Tibial artery (tissue), 4 donors: ENCODE measurements at regions not wholly inside any gene's neighbourhood (a gene's known extent, or its start where the extent isn't known, plus 50 kb on each side); places are given as distances from the start of the nearest gene placed in this dataset.

Source experiments
- DNase-seq, 2 donors: peaks; one replicate each; pipeline ENCODE4 v3.0.0-alpha.2; 2019
- H3K27ac ChIP-seq, 2 donors: fragments of 200-600 bp; sonication (generic) in 1 of 2; 1 replicate in 1 of 2; 2 replicates in 1 of 2; pipeline ENCODE4 v1.5.1; 2018 to 2019; ENCODE audit warnings: mild to moderate bottlenecking in 1 of 2
- H3K27me3 ChIP-seq, 2 donors: fragments of 200-600 bp; sonication (generic) in 1 of 2; one replicate each; pipeline versions ENCODE4 v1.5.1 to v1.6.0; 2016 to 2019
- H3K36me3 ChIP-seq, 3 donors: fragments of 200-600 bp; sonication (generic) in 2 of 3; one replicate each; pipeline ENCODE4 v1.5.1; 2016 to 2019; ENCODE audit warnings: mild to moderate bottlenecking in 2 of 3
- H3K4me1 ChIP-seq, 4 donors: fragments of 200-600 bp; sonication (generic) in 2 of 4; 1 replicate in 3 of 4; 2 replicates in 1 of 4; pipeline ENCODE4 v1.5.1; 2016 to 2019
- H3K4me3 ChIP-seq, 2 donors: fragments of 200-600 bp; sonication (generic) in 1 of 2; 1 replicate in 1 of 2; 2 replicates in 1 of 2; pipeline ENCODE4 v1.5.1; 2018 to 2019; ENCODE audit warnings: mild to moderate bottlenecking in 2 of 2
- H3K9me3 ChIP-seq, 3 donors: fragments of 200-600 bp; sonication (generic) in 1 of 3; one replicate each; pipeline ENCODE4 v1.5.1; 2016 to 2019
- intact Hi-C: fragments of 100-400 bp; cut with DNase I; formaldehyde crosslinking; loops from one replicate; pipeline ENCODE4 v1.15.0; 2023; ENCODE audit warnings: low total_unique reads
- TF ChIP-seq, protein P1 (sequence below), 2 experiments: fragments of 200-600 bp in 1 of 2; fragments of 450-650 bp in 1 of 2; IDR thresholded peaks; one replicate each; pipeline ENCODE4 v1.5.1; 2017 to 2019; ENCODE audit warnings: antibody characterized with exemption in 2 of 2, mild to moderate bottlenecking in 1 of 2, moderate library complexity in 1 of 2

DNA sequence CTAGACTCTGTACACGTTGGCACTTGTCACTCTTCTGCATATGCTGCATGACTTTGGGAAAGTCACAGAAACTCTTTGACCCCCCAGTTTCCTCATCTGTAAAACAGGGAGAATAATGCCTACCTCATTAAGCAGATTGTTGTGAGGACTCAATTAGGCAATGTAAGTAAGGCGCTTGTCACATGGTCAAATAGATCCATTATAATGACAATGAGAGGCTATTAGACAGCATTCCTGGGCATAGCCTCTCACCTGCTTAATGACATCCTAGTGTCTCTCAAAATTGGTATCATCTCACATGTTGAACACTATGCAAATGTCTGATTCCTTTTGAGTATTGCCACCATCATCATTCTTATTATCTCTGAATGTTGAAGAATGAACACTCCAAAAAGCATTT, 172.6 kb upstream of the JADE1 start:
- Histone ChIP-seq H3K4me1 (peaks cover 0 to 18% (median 12%) of the 10 kb centered on the region in 4 donors), H3K27ac (no peak overlapping the region), H3K4me3 (no peak overlapping the region), H3K36me3 (no peaks in the 10 kb centered on the region), H3K27me3 (no peaks in the 10 kb centered on the region), H3K9me3 (no peaks in the 10 kb centered on the region)
- intact Hi-C loops = no loop called here
- TF ChIP-seq, protein P1, sequence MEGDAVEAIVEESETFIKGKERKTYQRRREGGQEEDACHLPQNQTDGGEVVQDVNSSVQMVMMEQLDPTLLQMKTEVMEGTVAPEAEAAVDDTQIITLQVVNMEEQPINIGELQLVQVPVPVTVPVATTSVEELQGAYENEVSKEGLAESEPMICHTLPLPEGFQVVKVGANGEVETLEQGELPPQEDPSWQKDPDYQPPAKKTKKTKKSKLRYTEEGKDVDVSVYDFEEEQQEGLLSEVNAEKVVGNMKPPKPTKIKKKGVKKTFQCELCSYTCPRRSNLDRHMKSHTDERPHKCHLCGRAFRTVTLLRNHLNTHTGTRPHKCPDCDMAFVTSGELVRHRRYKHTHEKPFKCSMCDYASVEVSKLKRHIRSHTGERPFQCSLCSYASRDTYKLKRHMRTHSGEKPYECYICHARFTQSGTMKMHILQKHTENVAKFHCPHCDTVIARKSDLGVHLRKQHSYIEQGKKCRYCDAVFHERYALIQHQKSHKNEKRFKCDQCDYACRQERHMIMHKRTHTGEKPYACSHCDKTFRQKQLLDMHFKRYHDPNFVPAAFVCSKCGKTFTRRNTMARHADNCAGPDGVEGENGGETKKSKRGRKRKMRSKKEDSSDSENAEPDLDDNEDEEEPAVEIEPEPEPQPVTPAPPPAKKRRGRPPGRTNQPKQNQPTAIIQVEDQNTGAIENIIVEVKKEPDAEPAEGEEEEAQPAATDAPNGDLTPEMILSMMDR (IDR thresholded peaks at IDR 0.05) = no peak
- no peak for DNase-seq

DNA sequence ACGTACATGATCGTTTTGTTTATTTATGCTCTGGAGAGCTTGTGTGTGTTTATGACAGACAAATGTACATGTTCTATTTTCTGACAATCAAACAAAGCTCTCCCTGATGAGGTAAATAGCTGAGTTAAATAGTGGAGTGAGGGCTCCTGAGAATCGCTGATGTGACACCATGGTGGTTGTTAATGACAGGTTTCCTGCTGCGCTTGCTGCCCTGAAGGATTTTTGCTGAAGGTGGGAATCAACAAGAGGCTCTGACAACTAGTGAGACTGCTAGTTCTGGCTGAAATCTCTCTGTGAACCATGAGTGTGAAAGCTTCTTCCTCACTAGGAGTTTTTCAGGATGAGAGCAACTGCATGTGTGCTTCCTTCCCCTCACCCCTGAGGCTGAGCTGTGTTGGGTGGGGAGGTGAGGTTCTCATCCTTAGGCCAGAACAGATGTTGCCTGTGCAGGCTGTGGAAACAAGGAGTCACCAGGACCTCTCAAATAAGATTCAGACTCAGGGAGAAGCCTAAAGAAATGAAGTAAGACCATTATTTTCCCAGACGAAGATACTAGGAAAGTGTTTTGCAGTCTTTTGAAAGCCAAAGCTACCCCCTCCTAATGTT, 173.4 kb upstream of the JADE1 start:
- Histone ChIP-seq H3K9me3 (no peaks in the 10 kb centered on the region), H3K27ac (no peak overlapping the region), H3K36me3 (no peaks in the 10 kb centered on the region), H3K4me3 (no peak overlapping the region), H3K27me3 (no peaks in the 10 kb centered on the region), H3K4me1 (peaks cover 0 to 18% (median 12%) of the 10 kb centered on the region in 4 donors)
- no peak for DNase-seq
- TF ChIP-seq, protein P1 (IDR thresholded peaks at IDR 0.05) = no peak
- intact Hi-C loops = no loop called here

DNA sequence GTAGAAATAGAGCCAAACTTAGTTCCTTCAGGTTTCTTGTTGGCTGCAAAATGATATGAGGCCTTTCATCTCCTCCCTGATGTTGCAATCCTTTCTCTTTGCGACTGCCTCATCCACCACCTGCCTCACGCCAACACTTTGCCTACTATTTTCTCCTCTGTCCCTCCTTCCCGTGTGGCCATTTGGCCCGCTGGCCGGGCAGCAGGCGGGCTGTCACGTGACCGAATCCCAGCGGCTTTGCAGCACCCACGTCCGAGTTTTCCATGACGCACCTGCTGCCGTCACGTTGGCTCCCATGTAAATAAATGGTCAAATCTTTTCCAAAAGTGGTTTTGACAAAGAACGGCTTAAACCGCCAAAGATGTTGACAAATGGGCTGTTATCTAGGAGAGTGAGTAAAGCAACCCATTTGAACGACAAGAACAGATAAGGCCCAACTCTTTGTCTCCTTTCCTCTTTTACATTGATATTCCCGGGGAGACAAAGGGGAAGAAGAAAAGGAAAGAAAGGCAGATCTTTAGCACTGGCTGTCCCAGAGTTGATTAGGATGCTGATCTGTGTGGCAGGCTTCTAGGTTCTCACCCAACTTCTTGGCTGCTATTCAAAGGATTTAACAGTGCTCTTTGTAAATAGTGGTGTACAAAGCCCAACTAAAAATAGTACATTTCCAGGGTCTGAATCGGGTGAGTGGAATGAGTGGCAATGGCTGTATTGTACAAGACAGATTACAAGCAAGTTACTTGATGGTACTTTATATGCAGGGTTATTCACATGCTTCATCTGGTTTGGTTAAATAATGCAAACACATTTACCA, 174.2 kb upstream of the JADE1 start:
- Histone ChIP-seq H3K27ac (no peak overlapping the region), H3K4me3 (no peak overlapping the region), H3K9me3 (no peaks in the 10 kb centered on the region), H3K36me3 (no peaks in the 10 kb centered on the region), H3K27me3 (no peaks in the 10 kb centered on the region), H3K4me1 (peaks cover 0 to 15% (median 12%) of the 10 kb centered on the region in 4 donors)
- intact Hi-C loops = no loop called here
- TF ChIP-seq, protein P1 (IDR thresholded peaks at IDR 0.05) = no peak
- DNase-seq = no peak

DNA sequence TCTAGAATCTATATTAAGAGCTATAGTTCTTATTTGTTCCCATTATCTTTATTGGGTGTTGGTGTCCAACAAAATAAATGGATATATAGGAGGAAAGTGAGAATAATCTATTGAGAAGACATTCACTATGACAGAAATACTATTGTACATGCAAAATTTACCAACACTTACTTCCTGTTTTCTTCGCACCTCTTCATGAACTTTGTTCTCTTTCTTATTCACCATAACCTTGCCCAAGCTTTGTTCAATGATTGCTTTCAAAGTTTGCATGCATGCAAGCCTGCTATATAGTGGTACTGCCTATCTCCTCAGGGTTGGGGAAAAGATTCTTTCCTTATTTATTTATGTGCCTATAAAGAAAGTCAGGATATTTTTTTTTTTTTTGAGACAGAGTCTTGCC, 176.4 kb upstream of the JADE1 start:
- TF ChIP-seq, protein P1 (IDR thresholded peaks at IDR 0.05) = no peak
- no peak overlapping the region for H3K27ac ChIP-seq
- no peak overlapping the region for H3K4me3 ChIP-seq
- H3K4me1 ChIP-seq = peaks cover 0 to 3% (median 0%) of the 10 kb centered on the region in 4 donors
- DNase-seq = no peak
- no peaks in the 10 kb centered on the region for H3K36me3 ChIP-seq
- no peaks in the 10 kb centered on the region for H3K27me3 ChIP-seq
- no peaks in the 10 kb centered on the region for H3K9me3 ChIP-seq
- intact Hi-C loops = no loop called here

DNA sequence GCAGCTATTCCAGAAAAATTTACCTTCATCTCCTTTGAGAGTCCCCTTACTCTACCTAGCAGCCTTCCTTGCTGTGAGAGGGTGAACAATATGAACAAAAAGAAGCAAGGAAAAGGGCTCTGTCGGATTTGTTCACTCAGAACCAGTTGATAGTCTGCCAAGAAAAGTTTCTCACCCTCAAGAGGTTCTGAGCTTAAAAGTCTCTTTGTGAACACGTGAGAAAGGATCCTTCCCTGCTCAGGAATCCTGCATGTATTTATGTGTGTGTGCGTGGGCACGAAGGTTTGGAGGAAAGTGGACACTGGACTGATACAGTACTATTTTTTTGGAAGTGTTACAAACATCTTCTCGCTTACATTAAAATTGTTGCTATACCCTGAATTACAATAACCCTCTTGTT, 178.6 kb upstream of the JADE1 start:
- DNase-seq = no peak
- no peaks in the 10 kb centered on the region for H3K27me3 ChIP-seq
- H3K4me3 ChIP-seq = no peak overlapping the region
- intact Hi-C loops = no loop called here
- no peaks in the 10 kb centered on the region for H3K4me1 ChIP-seq
- H3K9me3 ChIP-seq = no peaks in the 10 kb centered on the region
- no peak overlapping the region for H3K27ac ChIP-seq
- H3K36me3 ChIP-seq = no peaks in the 10 kb centered on the region
- TF ChIP-seq, protein P1 (IDR thresholded peaks at IDR 0.05) = no peak
